NCI-H1417 (cell line): ENCODE measurements at regions not wholly inside any gene's neighbourhood (a gene's known extent, or its start where the extent isn't known, plus 50 kb on each side); places are given as distances from the start of the nearest gene placed in this dataset.

Source experiments
- DNase-seq, 3 experiments: peaks; one replicate each; lab custom pipeline; 2025; lab: John Stamatoyannopoulos, UW

DNA sequence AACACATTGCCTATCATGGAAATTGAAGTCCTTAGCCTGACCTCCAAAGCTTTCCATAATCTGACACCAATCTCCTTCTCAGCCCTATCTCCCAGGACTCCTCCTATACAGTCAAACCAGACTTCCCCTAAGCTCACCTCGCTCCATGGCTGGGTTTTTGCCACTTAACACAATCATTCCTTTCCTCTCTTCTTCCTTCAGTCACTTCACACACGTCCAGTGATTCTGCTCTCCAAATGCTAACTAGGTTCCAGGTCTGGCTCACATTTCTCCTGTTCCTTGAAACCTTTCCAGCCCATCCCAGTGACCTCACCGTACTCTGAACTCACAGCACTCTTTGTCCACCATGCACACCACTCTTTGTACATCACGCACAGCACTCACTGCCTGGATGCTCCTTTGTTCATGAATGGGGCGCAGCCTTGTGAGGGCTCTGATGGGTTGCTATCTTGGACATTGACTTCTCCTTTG, 98.4 kb downstream of the GLUL start:
- no peak for DNase-seq

DNA sequence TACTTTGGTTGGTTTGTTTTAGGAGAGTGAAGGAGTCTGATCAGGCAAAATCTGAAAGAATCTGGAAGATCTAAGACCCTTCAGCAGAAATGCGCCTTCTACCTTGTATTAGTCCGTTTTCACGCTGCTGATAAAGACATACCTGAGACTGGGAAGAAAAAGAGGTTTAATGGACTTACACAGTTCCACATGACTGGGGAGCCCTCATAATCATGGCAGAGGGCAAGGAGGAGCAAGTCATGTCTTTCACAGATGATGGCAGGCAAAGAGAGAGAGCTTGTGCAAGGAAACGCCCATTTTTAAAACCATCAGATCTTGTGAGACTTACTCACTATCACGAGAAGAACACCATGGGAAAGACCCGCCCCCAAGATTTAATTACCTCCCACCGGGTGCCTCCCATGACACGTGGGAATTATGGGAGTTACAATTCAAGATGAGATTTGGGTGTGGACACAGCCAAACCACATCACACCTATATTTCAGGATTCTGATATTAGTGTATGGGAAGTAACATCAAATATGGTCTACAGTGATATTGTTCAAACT, 99.3 kb downstream of the GLUL start:
- no peak for DNase-seq

DNA sequence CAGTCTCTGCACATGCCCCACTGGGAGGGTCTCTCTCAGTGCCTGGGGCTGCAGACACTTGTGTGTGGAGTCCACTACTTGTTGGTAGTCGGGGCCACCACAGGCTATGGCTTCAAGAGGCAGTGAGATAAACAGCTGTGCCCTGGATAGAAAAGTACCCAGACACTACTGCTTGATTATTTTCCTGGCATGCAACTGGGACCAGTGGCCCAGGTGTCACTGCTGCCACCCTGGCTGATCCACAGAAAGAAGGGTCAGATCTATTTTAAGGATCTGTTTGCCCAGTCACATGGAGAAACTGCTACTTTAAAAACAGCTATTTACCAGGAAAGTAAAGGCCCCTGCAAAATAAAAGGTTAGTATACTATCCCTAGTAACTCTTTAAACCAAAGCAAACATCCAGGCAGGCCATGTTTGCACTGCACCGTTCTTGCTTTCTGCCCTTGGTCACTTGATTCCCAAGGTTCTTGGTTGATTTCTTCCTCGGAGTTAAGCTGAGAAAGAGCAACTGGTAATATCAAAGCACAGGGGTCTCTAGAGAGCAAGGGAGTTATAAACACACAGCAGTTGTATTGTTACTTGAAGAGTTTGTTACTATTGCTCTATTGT, 99.9 kb downstream of the GLUL start:
- DNase-seq = no peak

DNA sequence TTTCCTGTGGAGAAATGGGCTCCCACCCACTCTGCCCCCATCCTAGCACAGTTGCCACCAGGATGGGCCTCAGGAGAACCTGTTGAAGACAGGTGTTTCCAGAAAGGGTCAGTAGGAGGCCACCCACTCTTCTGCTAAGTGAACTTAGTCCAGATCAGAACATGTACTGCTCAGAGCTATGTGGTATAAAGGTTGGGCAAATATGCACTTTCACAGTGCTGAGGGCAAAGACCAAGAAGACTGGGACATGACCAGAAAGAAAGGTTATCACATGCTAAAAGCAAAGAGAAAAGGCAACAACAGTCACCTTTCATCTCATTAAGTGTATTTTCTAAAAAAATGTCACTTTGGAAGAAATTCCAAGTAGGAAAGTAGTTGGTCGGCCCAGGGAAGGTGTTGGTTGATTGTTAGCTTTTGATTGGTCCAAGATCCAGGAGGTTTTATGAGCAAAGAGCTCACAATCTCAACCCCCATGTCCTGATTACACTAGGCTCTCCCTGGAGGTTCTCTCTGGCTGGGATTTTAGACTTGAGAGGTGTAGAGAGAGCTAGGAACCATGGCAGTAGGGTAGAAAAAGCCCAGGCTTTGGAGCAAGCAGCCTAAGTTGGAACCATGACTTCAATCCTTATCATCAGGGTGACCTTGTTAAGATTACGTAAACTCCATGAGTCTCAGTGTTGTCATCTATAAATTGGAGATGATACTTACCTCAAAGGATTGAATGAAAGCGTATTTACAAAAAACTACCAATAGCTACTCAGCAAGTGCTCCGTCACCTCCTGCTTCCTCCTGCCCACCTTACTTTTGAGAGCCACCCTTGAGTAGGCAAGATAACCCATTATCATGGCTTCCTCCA, 102.6 kb downstream of the GLUL start:
- DNase-seq = no peak

DNA sequence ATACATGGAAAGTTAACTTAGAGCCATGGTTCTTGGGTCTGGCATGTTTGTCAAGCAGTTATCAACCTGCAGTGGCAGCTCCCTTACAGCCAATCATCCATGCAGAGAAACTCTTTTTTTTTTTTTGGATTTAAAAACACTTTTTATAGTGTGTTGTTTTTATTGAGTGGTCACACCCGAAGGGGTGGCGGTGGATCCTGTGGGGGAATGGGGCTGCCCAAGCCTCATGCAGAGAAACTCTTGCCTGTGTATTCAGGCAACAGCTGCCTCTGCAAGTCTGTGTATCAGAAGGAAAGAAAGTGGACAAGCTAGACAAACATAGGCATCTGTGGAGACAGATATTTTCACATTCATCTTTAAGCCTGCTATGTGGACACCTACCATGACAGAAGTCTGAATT, 104.8 kb downstream of the GLUL start:
- no peak for DNase-seq

DNA sequence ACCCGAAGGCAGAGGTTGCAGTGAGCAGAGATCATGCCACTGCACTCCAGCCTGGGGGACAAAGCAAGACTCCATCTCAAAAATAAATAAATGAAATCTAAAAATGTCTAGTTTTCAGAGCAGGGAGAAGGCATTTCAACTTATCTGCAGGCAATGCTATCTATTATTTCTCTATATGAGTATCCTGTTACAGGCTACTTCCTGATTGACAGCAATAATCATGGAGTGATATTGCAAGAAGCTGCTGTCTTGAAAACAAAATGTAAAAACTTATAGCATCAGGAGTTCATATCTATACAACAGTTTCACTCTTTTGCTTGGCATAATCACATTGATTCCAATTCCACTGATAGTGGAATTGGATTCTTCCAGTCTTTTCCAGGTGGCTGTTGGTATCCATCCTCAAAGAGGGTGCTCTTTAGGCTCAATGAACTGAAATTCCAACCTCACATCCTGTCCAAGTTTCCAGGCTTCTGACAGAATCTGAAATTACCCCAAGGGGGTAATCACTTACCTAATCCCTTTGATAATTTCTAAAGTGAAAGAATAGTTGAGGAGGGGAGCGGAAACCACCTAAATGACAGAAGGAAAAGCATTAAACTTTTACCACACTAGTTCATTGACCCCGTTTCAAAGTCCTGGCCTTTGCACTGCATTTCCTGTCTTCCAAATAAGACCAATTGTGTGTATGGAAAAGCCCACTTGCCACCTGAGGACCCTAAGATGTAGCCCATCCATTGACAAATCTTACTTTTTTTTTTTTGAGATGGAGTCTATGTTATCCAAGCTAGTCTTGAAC, 107.6 kb downstream of the GLUL start:
- DNase-seq = no peak

DNA sequence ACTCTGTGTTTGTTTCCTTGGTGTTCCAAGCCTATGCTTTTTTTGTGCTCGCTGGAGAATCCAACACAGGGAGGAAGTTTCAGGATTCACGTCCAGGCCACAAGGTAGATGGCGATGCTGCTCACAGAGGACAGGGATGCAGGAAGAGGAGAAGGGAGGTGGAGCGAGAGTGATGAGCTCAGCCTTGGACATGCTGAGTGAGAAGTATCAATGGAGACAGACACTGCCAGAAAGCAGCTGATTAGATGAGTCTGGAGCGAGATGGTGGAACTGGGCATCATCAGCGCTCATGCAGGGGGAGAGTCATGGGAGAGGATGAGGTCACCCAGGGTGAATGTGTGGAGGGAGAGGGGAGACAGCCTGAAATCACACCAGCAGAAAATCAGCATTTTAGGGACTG, 110.0 kb downstream of the GLUL start:
- no peak for DNase-seq

DNA sequence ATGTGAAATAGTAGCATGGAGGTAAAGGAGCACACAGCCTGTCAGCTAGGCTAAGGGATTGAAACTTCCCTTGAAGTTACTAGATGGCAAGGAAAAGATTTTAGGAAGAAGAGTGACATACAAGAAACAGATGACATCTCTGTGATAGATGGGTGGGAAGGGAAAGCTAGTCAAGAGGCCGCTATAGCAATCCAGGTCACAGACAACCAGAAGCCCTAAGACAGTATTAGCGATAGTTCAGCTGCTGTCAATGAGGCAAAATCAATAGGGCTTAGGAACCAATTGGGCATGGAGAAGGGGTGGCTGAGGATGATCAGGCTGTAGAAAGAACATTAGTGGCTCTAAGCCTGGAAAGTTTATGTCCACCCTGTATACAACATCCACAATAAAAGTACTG, 111.1 kb downstream of the GLUL start:
- DNase-seq = peak in 1 of 3 experiments; percentile 46

DNA sequence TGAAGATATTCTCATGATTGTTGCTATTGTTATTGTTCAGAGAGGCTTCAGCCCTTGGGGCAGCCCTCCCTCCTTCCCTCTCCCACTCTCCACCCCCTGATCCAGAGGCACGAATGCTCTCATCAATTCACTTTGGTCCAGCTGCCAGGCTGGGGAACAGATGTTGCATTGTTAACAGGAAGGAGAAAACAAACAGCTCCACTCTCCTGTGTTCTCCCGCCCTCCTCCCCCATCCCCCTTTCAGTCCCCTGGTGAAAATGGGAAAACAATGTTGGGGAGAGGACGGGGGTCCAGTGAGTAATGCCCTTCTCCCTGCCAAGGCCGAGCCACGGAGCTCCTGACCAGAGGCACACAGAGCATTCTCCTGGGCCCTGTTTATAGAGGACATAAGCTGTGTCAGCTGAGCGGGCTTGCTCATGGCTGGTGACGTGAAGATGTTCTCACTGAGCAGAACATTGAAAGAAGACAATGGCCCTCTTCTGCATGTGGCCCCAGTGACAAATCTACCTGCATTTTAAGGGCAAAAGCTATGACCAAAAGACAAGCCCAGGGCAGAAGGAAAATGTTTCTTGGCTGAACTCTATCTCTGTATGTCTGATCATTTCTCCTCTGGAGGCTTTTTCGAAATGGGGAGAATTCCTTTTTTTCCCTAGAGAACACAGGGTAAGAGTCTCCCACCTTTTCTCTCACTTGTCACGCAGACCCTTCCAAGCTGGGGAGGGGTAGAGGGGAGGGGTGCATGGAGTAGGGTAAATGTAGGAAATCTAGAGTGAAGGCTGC, 111.7 kb downstream of the GLUL start:
- DNase-seq = peak; percentile 52 to 81 (median 57)

DNA sequence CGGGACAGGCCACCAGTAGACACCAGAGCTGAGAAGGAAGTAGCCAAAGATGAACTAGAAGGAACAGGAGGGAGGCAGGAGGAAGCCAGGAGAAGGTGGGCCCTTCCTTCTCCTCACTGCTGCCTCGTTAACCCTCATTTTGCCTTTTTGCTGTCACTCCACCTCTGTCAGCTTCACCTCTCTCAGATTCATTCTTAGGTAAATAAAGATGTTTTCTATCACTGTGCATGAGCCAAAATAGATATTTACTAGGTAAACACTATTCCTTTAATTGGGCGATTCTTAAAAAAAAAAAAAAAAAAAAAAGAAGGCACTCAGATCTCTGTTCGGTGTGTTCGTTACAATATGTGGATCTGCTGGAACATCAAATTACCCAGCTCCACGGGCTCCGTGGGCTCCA, 112.3 kb downstream of the GLUL start:
- DNase-seq = no peak

DNA sequence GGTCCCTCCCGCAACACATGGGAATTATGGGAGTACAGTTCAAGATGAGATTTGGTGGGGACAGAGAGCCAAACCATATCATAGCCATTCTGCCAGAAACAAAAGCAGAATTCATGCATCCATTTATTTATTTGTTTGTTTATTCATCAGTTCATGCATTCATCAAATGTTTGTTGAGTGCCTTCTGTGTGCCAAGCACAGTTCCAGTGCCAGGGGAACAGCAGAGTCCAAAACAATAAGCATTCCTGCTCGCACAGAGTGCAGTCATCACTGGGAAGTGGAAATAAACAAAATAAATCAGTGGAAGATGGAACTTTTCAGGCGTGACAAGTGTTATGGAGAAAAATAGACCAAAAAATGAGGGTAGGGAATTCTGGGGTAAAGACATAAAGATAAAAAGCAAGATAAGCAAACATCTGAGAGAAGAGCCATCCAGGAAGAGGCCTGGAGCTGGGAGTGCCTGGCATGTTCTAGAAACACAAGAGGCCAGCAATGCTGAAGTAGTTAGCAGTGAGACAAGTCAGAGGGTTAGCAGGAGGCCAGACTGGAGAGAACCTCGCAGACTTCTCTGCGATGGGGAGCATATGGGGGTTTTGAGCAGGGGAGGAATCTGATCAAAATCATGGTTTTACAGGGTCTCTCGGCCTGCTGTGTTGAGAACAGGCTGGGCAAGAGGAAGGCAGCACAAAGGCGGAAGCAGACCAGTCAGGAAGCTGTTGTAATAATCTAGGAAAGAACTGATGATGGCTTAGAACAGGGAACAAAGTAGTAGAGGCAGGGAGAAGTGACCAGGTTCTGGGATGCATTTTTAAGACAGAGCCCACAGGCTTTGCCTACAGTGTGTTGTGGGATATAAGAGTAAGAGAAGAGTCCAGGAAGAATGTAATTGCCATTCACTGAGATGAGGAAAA, 113.2 kb downstream of the GLUL start:
- no peak for DNase-seq

DNA sequence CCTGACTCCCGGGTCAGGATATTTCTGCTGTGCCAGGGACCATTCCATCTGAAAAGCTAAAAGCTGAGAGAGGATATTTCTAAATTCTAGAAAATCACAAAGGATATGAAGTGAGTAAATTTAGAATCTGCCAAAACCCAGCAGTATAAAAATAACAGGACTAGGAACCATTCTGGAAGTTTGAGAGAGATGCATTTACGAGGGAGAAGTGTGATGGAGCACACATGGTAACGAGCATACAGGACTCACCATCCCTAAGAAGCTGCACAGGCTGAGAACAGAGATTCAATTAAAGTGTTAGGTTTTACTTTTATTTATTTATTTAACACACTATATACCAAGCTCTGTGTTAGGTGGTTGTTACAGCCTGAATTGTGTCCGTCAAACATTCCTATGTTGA, 116.3 kb downstream of the GLUL start:
- DNase-seq = no peak

DNA sequence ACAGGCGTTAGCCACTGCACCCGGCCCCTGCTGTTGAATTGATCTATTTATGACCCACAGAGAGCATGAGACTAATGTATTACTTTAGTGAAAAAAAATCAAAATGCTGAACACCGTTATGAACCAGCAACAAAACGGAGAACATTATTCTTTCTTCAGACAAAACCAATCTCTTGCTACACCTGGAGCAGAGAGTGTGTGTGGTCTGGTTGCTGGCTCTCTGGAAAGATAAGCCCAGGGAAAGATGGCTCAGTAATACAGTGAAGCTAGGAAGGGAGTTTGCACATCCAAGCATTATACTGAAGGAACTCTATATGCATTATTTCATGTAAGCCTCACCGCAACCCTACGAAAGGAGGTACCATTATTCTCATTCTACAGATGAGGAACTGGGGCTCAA, 117.0 kb downstream of the GLUL start:
- DNase-seq = no peak

DNA sequence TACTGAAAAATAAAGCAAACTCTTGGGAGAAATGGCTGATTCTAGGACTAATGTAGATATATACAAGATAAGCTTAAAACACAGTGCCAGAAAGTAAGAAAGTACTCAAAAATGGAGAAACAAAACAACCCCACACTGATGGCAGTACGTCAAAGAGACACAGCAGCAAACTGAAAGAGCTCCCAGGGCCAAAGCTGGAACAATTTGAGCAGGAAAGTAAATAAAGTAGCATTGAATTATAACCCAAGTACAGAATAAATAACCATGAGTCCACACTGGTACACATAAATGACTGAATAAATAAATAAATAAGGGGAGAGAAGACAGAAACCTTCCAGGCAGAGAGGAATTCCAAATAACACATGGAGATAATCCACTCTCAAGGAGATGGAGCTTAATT, 120.9 kb downstream of the GLUL start:
- no peak for DNase-seq

DNA sequence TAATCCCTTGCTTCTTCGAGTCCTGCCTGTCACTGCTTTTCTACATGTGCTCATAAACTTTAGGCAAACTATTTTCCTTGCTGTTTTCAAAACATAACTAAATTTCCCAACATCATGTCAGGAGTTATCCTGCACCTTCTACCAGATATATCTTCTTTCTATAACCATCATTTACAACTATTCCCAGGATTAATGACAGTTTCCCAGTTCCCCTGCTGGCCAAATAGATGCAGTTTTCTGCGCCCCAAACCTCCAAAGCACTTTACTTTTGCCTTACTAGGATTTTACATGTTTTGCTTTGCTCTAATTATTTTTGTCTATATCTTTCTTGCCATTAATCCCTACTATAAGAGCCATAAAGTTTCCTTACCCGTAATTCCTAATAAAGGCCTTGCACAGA, 122.5 kb downstream of the GLUL start:
- DNase-seq = no peak

DNA sequence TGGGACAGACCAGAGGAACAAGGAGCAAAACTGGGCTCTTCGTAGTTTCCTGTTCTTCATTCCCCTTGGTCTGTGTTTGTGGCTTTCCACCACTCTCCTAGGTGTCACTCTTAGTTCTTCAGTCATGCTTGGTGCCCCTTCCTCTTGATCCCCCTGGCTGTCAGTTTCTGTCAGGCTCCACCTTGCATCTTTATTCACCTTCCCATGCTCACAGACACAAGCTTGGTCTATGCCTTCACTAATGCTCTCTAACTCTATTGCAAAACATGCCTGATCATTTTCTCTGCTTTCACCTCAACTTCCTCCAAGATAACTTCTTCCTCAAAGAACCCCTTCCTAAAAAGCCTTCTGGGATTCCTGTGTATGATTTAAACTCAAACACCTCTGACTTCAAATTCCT, 122.9 kb downstream of the GLUL start:
- no peak for DNase-seq

DNA sequence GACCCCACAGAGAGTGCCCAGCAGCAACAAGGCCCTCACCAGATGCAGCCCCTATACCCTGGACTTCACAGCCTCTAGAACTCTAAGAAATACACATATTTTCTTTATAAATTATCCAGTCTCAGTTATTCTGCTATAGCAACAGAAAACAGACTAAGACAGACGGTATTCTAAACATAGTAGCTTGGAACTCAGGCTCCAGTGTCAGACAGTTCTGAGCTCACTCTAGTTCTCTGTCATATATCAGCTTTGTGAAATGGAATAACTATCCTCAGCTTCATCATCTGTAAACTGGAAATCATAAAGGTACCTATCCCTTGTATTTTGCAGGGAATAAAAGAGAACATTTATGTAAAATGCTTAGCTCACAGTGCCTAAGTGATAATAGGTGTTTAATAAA, 127.4 kb downstream of the GLUL start:
- no peak for DNase-seq

DNA sequence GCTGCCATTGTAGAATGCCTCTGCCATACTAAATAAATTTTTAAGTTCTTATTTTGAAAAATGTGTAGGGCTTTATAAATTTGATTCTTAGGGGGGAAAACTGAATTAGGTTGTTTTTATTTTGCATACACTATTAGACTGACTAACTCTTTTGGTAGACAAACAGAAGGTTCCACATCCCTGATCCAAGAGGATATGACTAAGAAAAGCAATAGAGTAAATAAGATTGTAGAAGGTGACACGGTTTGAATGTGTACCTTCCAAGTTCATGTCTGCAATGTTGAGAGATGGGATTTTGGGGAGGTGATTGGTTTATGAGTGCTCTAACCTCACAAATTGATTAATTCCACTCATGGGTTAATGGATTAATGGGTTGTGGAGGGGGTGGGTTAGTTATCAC, 127.9 kb downstream of the GLUL start:
- DNase-seq = no peak

DNA sequence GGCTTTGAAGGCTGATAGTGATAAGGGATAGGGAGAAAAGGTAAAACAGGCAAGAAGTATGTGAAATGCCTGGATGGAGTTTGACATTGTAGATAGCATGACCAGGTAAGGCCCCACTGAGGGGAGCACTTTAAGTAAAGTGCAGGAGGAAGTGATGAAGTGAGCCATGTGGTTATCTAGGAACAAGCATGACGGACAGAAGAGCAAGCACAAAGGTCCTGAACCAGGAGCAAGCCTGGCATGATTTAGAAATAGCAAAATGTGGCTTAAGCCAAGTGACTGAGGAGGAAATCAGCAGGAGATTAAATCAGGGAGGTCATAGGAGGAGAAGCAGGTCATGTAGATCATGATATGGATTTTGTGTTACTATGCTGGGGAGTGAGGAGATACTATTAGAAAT, 129.2 kb downstream of the GLUL start:
- DNase-seq = no peak

DNA sequence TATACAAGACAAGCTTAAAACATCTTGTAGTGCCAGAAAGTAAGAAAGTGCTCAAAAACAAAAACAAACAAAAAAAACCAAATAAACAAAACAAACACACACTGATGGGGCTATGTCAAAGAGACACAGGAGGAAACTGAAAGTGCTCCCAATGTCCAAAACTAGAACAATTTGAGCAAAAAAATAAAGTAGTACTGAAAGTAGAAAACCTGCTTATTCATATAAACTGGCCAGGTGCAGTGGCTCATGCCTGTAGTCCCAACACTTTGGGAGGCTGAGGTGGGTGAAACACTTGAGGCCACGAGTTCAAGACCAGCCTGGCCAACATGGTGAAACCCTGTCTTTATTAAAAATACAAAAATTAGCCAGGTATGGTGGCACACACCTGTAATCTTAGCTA, 129.9 kb downstream of the GLUL start:
- DNase-seq = no peak

DNA sequence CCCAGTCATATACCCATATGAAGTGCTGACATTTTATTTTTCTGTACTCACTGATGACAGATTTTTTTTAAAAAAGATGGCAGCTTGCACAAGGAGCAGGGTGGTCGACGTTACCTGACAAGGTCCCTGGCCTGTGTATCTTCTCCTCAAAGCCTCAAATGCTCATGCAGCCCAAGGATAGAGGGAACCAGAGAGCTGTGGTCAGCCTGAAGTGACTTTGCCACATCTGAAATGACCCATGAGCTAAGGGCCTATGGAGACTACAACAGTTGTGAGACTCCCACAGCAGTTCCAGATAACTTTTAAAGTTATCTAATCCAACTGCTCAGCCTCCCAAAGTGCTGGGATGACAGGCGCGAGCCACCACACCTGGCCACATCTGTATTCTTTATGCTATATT, 131.1 kb downstream of the GLUL start:
- DNase-seq = no peak
